Fibroblast of lung (primary cell): ENCODE measurements at regions not wholly inside any gene's neighbourhood (a gene's known extent, or its start where the extent isn't known, plus 50 kb on each side); places are given as distances from the start of the nearest gene placed in this dataset.
A peak's percentile ranks its signal among the peaks of the same experiment; 100 is the strongest.

ENCODE experiments used
- DNase-seq, 2 donors: peaks; one replicate each; pipeline versions ENCODE4 v3.0.0 to v3.0.0-alpha.2; 2010; ENCODE audit warnings: low read depth in 2 of 2
- H2AFZ ChIP-seq: 2 replicates; pipeline ENCODE4 v1.5.1; 2012; ENCODE audit warnings: low read length, control low read depth, inconsistent platforms
- H3K27ac ChIP-seq: 2 replicates; pipeline ENCODE4 v1.5.1; 2011; ENCODE audit warnings: low read length, control low read depth; ENCODE audit not compliant: insufficient read depth
- H3K27me3 ChIP-seq: 2 replicates; pipeline ENCODE4 v1.5.1; 2011; ENCODE audit warnings: mild to moderate bottlenecking, low read length; ENCODE audit not compliant: control insufficient read depth, insufficient read depth
- H3K36me3 ChIP-seq: 2 replicates; pipeline ENCODE4 v1.5.1; 2011; ENCODE audit warnings: low read length; ENCODE audit not compliant: control insufficient read depth, insufficient read depth
- H3K4me1 ChIP-seq: 2 replicates; pipeline ENCODE4 v1.5.1; 2011; ENCODE audit warnings: low read length; ENCODE audit not compliant: control insufficient read depth, insufficient read depth; ENCODE audit errors: extremely low read depth
- H3K4me2 ChIP-seq: 2 replicates; pipeline ENCODE4 v1.5.1; 2011; ENCODE audit warnings: low read length, control low read depth; ENCODE audit not compliant: insufficient read depth; ENCODE audit errors: extremely low read depth
- H3K4me3 ChIP-seq, 4 experiments: fragments of 200-600 bp in 1 of 4; sonication (generic) in 1 of 4; replicated peaks in 1 of 4; 2 replicates each; pipeline ENCODE4 v1.5.1; 2011 to 2016; ENCODE audit warnings: low read length in 4 of 4, low read depth in 3 of 4, mild to moderate bottlenecking in 3 of 4, control low read depth in 2 of 4, inconsistent platforms in 1 of 4, mixed read lengths in 1 of 4; ENCODE audit not compliant: insufficient read depth in 1 of 4; ENCODE audit errors: control extremely low read depth in 1 of 4
- H3K79me2 ChIP-seq: 2 replicates; pipeline ENCODE4 v1.5.1; 2012; ENCODE audit warnings: mild to moderate bottlenecking, low read length, inconsistent platforms; ENCODE audit not compliant: control insufficient read depth, insufficient read depth
- H3K9ac ChIP-seq: 2 replicates; pipeline ENCODE4 v1.5.1; 2011; ENCODE audit warnings: mild to moderate bottlenecking, low read length, control low read depth; ENCODE audit not compliant: insufficient read depth
- H3K9me3 ChIP-seq: 2 replicates; pipeline ENCODE4 v1.5.1; 2012; ENCODE audit warnings: low read depth, low read length; ENCODE audit not compliant: control insufficient read depth, insufficient read depth
- H4K20me1 ChIP-seq: 2 replicates; pipeline ENCODE4 v1.5.1; 2011; ENCODE audit warnings: low read length; ENCODE audit not compliant: control insufficient read depth, insufficient read depth; ENCODE audit errors: extremely low read depth
- EZH2 ChIP-seq: IDR thresholded peaks from 2 replicates; pipeline ENCODE4 v1.5.1; 2012; ENCODE audit warnings: low read length, control low read depth, mild to moderate bottlenecking; ENCODE audit errors: missing control alignments
- TF ChIP-seq, protein P1 (sequence below), 2 donors: IDR thresholded peaks in 1 of 2; conservative IDR thresholded peaks in 1 of 2; 1 replicate in 1 of 2; 2 replicates in 1 of 2; pipeline ENCODE4 v1.5.1; 2011 to 2012; ENCODE audit warnings: low read length in 2 of 2, control low read depth in 1 of 2, inconsistent platforms in 1 of 2, low read depth in 1 of 2, mild to moderate bottlenecking in 1 of 2

- no peak overlapping the region for H3K27ac ChIP-seq
Measured at GRCh38 chr7:79506481-79506880, 53.0 kb upstream of the MAGI2 start.

GRCh38 chr7:79504607-79505389 lies 51.3 kb upstream of the MAGI2 start:
- Histone ChIP-seq H2AFZ (peak overlapping the region; percentile 30), H3K4me3 (no peak overlapping the region), H3K4me1 (no peaks in the 10 kb centered on the region), H3K9me3 (no peaks in the 10 kb centered on the region), H3K27me3 (no peaks in the 10 kb centered on the region), H4K20me1 (no peaks in the 10 kb centered on the region), H3K27ac (no peak overlapping the region), H3K4me2 (no peak overlapping the region), H3K9ac (no peak overlapping the region), H3K79me2 (no peaks in the 10 kb centered on the region), H3K36me3 (no peaks in the 10 kb centered on the region)
- peak in 1 of 2 donors; percentile 33 for DNase-seq
- TF ChIP-seq, protein P1, sequence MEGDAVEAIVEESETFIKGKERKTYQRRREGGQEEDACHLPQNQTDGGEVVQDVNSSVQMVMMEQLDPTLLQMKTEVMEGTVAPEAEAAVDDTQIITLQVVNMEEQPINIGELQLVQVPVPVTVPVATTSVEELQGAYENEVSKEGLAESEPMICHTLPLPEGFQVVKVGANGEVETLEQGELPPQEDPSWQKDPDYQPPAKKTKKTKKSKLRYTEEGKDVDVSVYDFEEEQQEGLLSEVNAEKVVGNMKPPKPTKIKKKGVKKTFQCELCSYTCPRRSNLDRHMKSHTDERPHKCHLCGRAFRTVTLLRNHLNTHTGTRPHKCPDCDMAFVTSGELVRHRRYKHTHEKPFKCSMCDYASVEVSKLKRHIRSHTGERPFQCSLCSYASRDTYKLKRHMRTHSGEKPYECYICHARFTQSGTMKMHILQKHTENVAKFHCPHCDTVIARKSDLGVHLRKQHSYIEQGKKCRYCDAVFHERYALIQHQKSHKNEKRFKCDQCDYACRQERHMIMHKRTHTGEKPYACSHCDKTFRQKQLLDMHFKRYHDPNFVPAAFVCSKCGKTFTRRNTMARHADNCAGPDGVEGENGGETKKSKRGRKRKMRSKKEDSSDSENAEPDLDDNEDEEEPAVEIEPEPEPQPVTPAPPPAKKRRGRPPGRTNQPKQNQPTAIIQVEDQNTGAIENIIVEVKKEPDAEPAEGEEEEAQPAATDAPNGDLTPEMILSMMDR (conservative IDR thresholded peaks at IDR 0.05 in 1 of 2, IDR thresholded peaks at IDR 0.05 in 1 of 2; ENCODE audit: low read depth in 1 of 2, low read length in 2 of 2) = no peak
- TF ChIP-seq EZH2 = no peak

More at GRCh38 chr7:79506481-79506880, 53.0 kb upstream of the MAGI2 start:
- H3K79me2 ChIP-seq = no peaks in the 10 kb centered on the region
- H3K9ac ChIP-seq = no peak overlapping the region
- no peaks in the 10 kb centered on the region for H4K20me1 ChIP-seq
- H3K4me3 ChIP-seq = no peak overlapping the region
- peak overlapping the region; percentile 51 for H3K4me2 ChIP-seq
- H3K4me1 ChIP-seq = no peaks in the 10 kb centered on the region
- no peaks in the 10 kb centered on the region for H3K27me3 ChIP-seq
- no peaks in the 10 kb centered on the region for H3K36me3 ChIP-seq
- no peaks in the 10 kb centered on the region for H3K9me3 ChIP-seq
- H2AFZ ChIP-seq = no peak overlapping the region
- peak in 1 of 2 donors; percentile 78 for DNase-seq
- TF ChIP-seq, protein P1 (conservative IDR thresholded peaks at IDR 0.05 in 1 of 2, IDR thresholded peaks at IDR 0.05 in 1 of 2; ENCODE audit: low read depth in 1 of 2, low read length in 2 of 2) = no peak
- TF ChIP-seq EZH2 = no peak
